ENCODE measurements at regions not wholly inside any gene's neighbourhood (a gene's known extent, or its start where the extent isn't known, plus 50 kb on each side); places are given as distances from the start of the nearest gene placed in this dataset.
A peak's percentile ranks its signal among the peaks of the same experiment; 100 is the strongest.

DNA sequence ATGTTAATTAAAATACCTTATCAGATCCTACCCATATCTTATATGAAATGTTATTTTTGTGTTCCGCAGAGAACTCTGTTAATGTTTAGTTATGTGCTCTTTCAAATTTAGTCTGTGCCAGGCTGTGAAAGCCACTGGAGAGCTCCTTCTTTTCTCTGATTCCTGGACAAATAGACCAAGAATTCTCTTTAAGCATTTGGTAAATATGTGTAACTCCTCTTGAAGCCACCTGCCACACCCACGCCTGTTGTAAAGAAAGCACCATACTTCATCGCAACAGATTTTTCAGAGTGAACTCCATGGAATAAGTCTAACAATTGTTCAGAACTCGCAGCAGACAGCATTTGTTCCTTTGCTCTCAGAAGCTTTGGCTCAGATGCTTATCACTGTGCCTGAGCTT is 301.1 kb downstream of the FAM170A start:
- POLR2A ChIA-PET: no interaction called here
- ATAC-seq (no peak), FAIRE-seq (no peak)

GRCh38 chr5:119943148-119943547 is 313.8 kb downstream of the FAM170A start:
- 31% methylated on average over 2 of the region's 2 CpGs for WGBS (ENCODE audit: missing lambda C conversion rate)
- no peak overlapping the region for H3K4me3 ChIP-seq
- CTCF ChIA-PET: interaction anchor here (0.6 kb wide), 1 partner anchor 214 kb away, joined by 3 read pairs; no protein-coding TSS in a partner anchor
- POLR2A ChIA-PET: no interaction called here
- FAIRE-seq (no peak), ATAC-seq (no peak), DNase-seq (ENCODE audit: low read depth in 1 of 2, low spot score in 1 of 2) (no peak)
- 0 out of 3 replicates have a peak, but pooled peaks have one; percentile 14 for TF ChIP-seq CTCF (IDR thresholded peaks at IDR 0.05)
- TF ChIP-seq NPAS2 (CRISPR knock-in tag; IDR thresholded peaks at IDR 0.05; ENCODE audit: borderline replicate concordance): no peak
- TF ChIP-seq ATOH8 (CRISPR knock-in tag; IDR thresholded peaks at IDR 0.05; ENCODE audit: low read depth): no peak
- no peak for TF ChIP-seq RARB (CRISPR knock-in tag; IDR thresholded peaks at IDR 0.05)
- TF ChIP-seq POLR2AphosphoS2 (conservative IDR thresholded peaks at IDR 0.05; ENCODE audit: low read length): no peak
- TF ChIP-seq RAD21 (conservative IDR thresholded peaks at IDR 0.05 in 1 of 2, IDR thresholded peaks at IDR 0.05 in 1 of 2): peak; percentile 31 to 35; a peak in 4 of 5 replicates
- no peak for TF ChIP-seq CHD2 (IDR thresholded peaks at IDR 0.05; ENCODE audit: low read length, partially characterized antibody)
- H3K4me1 ChIP-seq: no peaks in the 10 kb centered on the region
- no peak overlapping the region for H3K4me2 ChIP-seq
- no peaks in the 10 kb centered on the region; the same call in 2 of the 3 replicates for H3K9me3 ChIP-seq
- H3K27ac ChIP-seq: no peak overlapping the region

More for the DNA sequence above, 301.1 kb downstream of the FAM170A start:
- CTCF ChIA-PET: no interaction called here
- Histone ChIP-seq H3K27ac (no peak overlapping the region), H3K4me2 (no peak overlapping the region), H3K4me1 (no peaks in the 10 kb centered on the region), H3K9me3 (no peaks in the 10 kb centered on the region), H3K4me3 (no peak overlapping the region)
- DNase-seq (ENCODE audit: low read depth in 1 of 2, low spot score in 1 of 2): no peak
- WGBS (ENCODE audit: missing lambda C conversion rate): 15% methylated on average over 4 of the region's 4 CpGs
- TF ChIP-seq RFX5 (IDR thresholded peaks at IDR 0.05) (no peak), FOSL2 (IDR thresholded peaks at IDR 0.05) (no peak), FOSL2 (CRISPR knock-in tag; IDR thresholded peaks at IDR 0.05) (no peak), RNF2 (IDR thresholded peaks at IDR 0.05; ENCODE audit: borderline replicate concordance, low read depth) (no peak), ZC3H11A (IDR thresholded peaks at IDR 0.05) (no peak), ZFP36 (IDR thresholded peaks at IDR 0.05; ENCODE audit: borderline replicate concordance, partially characterized antibody) (no peak)

GRCh38 chr5:119945691-119946090 is 316.3 kb downstream of the FAM170A start:
- no peak overlapping the region for H3K4me2 ChIP-seq
- ATAC-seq: no peak
- no peak for TF ChIP-seq SMC3 (IDR thresholded peaks at IDR 0.05)
- no peaks in the 10 kb centered on the region for H3K4me1 ChIP-seq
- DNase-seq (ENCODE audit: low read depth in 1 of 2, low spot score in 1 of 2): no peak
- no peak overlapping the region for H3K27ac ChIP-seq
- ChIA-PET POLR2A (no interaction called here), CTCF (interaction anchor here (1.3 kb wide), 1 partner anchor 8 kb away, joined by 3 read pairs; no protein-coding TSS in a partner anchor)
- no peak overlapping the region for H3K4me3 ChIP-seq
- H3K9me3 ChIP-seq: no peaks in the 10 kb centered on the region
- no peak for FAIRE-seq

DNA sequence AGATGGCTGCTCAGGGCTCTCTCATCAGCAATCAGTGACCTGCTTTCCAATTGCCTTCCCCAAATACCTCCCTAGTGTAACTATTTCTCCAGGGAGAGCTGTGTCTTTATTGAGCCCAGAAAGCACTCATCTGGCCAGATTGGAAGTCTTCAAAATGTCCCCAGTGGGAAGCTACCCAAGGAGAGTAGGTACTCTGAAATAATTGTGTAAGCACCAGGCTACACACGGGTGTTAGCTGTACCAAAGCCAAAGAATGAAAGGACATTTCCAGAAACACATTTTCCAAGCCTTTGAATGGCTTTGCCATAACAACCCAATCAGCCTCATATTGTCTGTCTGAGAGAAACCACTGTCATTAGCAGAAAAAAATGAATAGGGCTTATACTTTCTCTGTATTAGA is 318.8 kb downstream of the FAM170A start:
- FAIRE-seq (no peak), ATAC-seq (no peak), DNase-seq (ENCODE audit: low read depth in 1 of 2, low spot score in 1 of 2) (no peak)
- Histone ChIP-seq H3K27ac (no peak overlapping the region), H3K4me1 (no peaks in the 10 kb centered on the region), H3K4me3 (no peak overlapping the region), H3K9me3 (no peaks in the 10 kb centered on the region), H3K4me2 (no peak overlapping the region)
- WGBS (ENCODE audit: missing lambda C conversion rate): 0% methylated on average over 1 of the region's 1 CpG
- ChIA-PET POLR2A (no interaction called here), CTCF (no interaction called here)
- TF ChIP-seq ELK1 (IDR thresholded peaks at IDR 0.05; ENCODE audit: low read depth, low read length) (no peak), NFE2L2 (conservative IDR thresholded peaks at IDR 0.05; ENCODE audit: low read length) (no peak), CEBPB (IDR thresholded peaks at IDR 0.05) (no peak), REST (IDR thresholded peaks at IDR 0.05) (no peak), CHD2 (IDR thresholded peaks at IDR 0.05; ENCODE audit: low read length, partially characterized antibody) (no peak), PHF8 (IDR thresholded peaks at IDR 0.05; ENCODE audit: borderline replicate concordance, low read depth) (no peak), BHLHE40 (IDR thresholded peaks at IDR 0.05; ENCODE audit: low read depth, low read length) (no peak), ESRRA (IDR thresholded peaks at IDR 0.05; ENCODE audit: borderline replicate concordance, low read length) (no peak), TP53 (CRISPR knock-in tag; IDR thresholded peaks at IDR 0.05) (no peak)
- TF ChIP-seq, protein P1, sequence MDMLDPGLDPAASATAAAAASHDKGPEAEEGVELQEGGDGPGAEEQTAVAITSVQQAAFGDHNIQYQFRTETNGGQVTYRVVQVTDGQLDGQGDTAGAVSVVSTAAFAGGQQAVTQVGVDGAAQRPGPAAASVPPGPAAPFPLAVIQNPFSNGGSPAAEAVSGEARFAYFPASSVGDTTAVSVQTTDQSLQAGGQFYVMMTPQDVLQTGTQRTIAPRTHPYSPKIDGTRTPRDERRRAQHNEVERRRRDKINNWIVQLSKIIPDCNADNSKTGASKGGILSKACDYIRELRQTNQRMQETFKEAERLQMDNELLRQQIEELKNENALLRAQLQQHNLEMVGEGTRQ (IDR thresholded peaks at IDR 0.05): no peak

All from A549 (cell line).